ENCODE measurements at regions not wholly inside any gene's neighbourhood (a gene's known extent, or its start where the extent isn't known, plus 50 kb on each side); places are given as distances from the start of the nearest gene placed in this dataset.

GRCh38 chr18:51668607-51669006 lies 471.1 kb upstream of the MEX3C start:
- Histone ChIP-seq H3T11ph (ENCODE audit: low read length) (no peak overlapping the region), H2BK15ac (ENCODE audit: low read depth, low read length) (no peak overlapping the region), H3K4me2 (ENCODE audit: insufficient read depth, insufficient read length, low read length) (no peak overlapping the region), H3K9ac (ENCODE audit: extremely low read depth, insufficient read length, low read length) (no peak overlapping the region), H3K56ac (ENCODE audit: insufficient read length, low read depth, low read length) (no peak overlapping the region), H3K79me1 (ENCODE audit: insufficient read depth, low read depth, low read length, poor library complexity, severe bottlenecking) (no peaks in the 10 kb centered on the region), H3K14ac (ENCODE audit: insufficient read depth, low read length) (no peak overlapping the region), H3K27me3 (ENCODE audit: insufficient read depth, low read length) (no peaks in the 10 kb centered on the region), H2BK120ac (ENCODE audit: low read depth, low read length, poor library complexity, severe bottlenecking) (no peak overlapping the region), H2BK5ac (ENCODE audit: insufficient read length, low read length) (no peak overlapping the region), H2BK12ac (ENCODE audit: insufficient read length, low read depth, low read length) (no peak overlapping the region), H3K27ac (ENCODE audit: insufficient read length, low read depth, low read length) (no peak overlapping the region), H4K5ac (ENCODE audit: insufficient read length, low read depth, low read length) (no peak overlapping the region), H2BK20ac (ENCODE audit: low read depth, low read length, poor library complexity, severe bottlenecking) (no peak overlapping the region), H3K79me2 (ENCODE audit: insufficient read depth, low read length) (no peaks in the 10 kb centered on the region), H3K18ac (ENCODE audit: insufficient read length, low read depth, low read length) (no peak overlapping the region), H2AFZ (ENCODE audit: low read length) (no peak overlapping the region), H4K91ac (ENCODE audit: insufficient read length, low read depth, low read length) (no peak overlapping the region), H4K20me1 (ENCODE audit: control insufficient read depth, insufficient read depth, insufficient read length) (no peaks in the 10 kb centered on the region), H3K4me1 (ENCODE audit: insufficient read depth, low read length) (no peaks in the 10 kb centered on the region), H3K4ac (ENCODE audit: low read depth, low read length) (no peak overlapping the region), H3K9me3 (ENCODE audit: control insufficient read depth, low read depth, low read length) (no peaks in the 10 kb centered on the region), H2AK5ac (ENCODE audit: insufficient read length, low read length) (no peak overlapping the region), H4K8ac (replicated peaks; ENCODE audit: insufficient read length, low read depth, low read length) (no peak overlapping the region), H3K23me2 (ENCODE audit: insufficient read length, low read depth, low read length, poor library complexity, severe bottlenecking) (no peaks in the 10 kb centered on the region), H3K23ac (ENCODE audit: insufficient read length, low read depth, low read length) (no peak overlapping the region)
- H3K4me1 Mint-ChIP-seq, result peaks cover 5 to 14% of the 10 kb centered on the region in 2 experiments
- no CpG with 5 or more reads among the region's 2 CpGs for WGBS (ENCODE audit: extremely low coverage, insufficient read length, low lambda C conversion rate)
- DNase-seq, result no peak
- peaks cover 4% of the 10 kb centered on the region; the same call in 1 of the 2 replicates for H3K27me3 Mint-ChIP-seq (ENCODE audit: low read depth)
- peaks cover 8 to 13% of the 10 kb centered on the region in 2 experiments; a peak in 4 of 5 replicates for H3K9me3 Mint-ChIP-seq
- H3K4me3 Mint-ChIP-seq, result no peak overlapping the region
- peaks cover 0 to 11% (median 0%) of the 10 kb centered on the region in 3 experiments; a peak in 2 of 7 replicates for H3K36me3 Mint-ChIP-seq (ENCODE audit: insufficient read depth in 1 of 3, low read depth in 3 of 3)
- no peak overlapping the region for H3K27ac Mint-ChIP-seq
- TF ChIP-seq CTCF (conservative IDR thresholded peaks at IDR 0.05), result no peak
